ENCODE measurements at regions not wholly inside any gene's neighbourhood (a gene's known extent, or its start where the extent isn't known, plus 50 kb on each side); places are given as distances from the start of the nearest gene placed in this dataset.
"Not testable (repeated sequence)": the region's sequence is repeated elsewhere in the genome, so short reads cannot be mapped to it uniquely, and the experiment has no call there.

DNA sequence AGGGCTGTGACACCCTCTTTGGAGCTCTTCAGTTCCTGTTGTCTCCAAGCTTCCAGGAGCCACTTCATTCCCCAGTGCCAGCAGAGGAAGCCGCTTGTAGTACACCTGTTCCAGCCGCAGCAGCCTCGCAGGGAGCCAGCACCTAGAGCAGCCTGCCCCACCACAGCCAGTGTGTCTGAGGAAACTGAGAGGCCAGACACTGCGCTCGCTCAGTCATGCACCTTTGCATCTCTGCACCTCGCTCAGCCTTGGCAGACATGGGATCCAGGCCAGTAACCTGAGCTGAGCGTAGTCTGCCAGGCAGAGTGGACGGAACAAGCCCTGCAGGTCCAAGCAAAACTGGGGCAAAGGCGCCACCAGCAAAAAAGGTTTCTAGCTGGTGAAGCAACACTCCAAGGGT lies 1072.1 kb downstream of the JRKL start:
- no peak for DNase-seq

DNA sequence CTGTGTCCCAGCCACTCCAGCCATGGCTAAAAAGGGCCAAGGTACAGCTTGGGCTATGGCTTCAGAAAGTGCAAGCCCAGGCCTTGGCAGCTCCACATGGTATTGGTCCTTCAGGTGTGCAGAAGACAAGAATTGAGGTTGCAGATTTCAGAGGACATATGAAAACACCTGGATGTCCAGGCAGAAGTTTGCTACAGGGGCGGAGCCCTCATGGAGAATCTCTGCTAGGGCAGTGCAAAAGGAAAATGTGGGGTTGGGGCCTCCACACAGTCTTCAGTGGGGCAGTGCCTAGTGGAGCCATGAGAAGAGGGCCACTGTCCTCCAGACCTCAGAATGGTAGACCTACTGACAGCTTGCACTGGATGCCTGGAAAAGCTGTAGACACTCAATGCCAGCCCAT lies 1074.1 kb downstream of the JRKL start:
- DNase-seq, result no peak

DNA sequence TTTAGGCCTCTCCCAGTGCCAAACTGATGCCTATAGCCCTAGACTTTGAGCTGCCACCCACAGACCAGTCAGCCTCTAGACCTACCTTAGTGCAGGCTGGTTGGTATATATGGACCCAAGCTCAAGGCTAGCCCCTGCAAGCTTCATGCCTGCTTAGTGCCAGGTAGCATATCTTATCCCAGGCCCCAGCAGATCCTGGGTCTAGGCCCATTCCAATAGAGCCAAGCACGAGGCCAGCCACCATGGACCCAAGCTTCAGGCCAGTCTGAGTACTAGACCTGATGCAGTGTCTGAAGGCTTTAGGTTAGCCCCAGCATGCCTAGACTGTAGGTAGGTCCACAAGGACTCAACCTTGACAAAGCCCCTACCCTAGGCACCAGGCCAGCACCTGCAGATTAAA lies 1081.7 kb downstream of the JRKL start:
- DNase-seq, result no peak

DNA sequence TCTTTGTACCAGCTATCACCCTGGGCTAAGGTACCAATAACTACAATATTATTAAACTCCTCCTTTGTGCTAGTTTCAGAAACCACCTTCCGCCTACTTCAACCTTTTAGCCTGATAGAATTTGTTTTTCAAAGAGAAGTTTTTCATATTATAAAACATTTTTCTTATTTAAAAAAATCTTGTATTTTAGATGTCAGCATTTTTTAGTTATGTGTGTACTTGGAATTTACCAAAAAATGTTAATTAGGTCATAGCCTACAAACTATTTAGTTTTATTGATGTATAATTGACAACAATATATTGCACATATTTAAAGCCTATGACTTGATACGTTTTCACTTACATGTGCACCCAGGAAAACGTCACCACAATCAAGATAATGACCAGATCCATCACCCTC lies 1097.6 kb downstream of the JRKL start:
- DNase-seq, result no peak

DNA sequence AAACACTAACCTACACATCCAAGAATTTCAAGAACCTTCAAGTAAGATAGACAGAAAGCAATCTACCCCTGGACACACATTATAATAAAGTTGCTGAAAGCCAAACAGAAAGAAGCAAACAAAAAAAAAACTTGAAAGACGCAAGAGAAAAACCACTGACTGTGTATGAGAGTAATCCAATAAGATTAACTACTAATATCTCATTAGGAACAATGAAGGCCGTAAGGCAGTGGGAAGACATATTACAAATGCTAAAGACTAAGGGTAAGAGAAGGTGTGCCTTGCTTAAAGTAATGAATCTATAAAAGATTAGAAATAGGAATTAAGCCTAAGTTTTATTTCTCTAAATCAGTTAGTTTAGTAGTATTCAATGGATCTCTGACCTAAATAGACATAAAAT lies 1109.1 kb downstream of the JRKL start:
- DNase-seq, result no peak

DNA sequence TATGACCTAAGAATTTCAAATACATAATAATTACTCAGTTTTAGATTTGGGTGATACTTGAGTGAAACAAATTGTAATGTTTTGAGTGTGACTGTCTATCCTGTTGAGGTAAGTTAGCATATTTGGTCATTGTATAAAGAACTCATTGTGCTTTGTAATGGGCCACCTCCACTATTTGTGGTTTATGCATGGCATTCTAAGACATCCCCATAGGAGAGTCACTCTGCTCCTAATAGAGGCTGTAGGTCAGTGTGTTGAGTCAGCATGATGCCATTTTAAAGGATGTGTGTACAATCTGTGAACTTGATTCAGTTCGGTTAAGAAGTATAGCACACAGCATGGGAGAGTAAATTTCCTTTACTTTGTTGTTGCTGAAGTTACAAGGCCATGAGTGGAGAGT lies 1112.4 kb downstream of the JRKL start:
- DNase-seq, result no peak

DNA sequence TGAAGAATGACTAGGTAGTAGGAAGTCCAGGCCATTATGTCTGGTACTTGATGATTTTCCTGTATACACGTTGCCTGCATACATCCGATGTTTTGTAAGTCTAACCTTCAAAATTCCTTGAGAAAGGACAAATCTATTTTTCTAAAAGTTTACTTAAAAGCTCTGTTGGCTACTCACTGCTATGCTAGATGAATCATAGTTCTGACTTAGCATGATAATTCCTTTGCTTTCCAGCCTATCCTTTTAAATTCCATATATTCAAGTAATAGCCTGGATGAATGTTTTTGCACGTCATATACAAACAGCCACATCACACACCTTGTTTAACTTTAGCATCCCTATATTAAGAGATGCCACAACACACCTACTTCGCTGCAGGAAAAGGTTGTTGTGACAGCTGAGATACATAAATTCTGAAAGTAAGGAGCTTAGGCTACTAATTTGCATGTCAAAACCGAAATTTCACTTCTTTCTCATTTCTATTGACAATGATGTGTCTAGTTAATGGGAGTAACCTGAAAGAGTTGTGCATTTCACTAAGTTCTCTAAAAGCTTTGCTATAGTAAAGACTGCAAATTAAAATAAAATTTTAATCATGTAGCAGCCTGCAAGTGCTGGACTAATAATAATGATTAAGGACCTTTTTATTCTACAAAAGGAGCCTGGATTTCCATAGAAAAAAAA lies 1116.4 kb downstream of the JRKL start:
- no peak for DNase-seq

DNA sequence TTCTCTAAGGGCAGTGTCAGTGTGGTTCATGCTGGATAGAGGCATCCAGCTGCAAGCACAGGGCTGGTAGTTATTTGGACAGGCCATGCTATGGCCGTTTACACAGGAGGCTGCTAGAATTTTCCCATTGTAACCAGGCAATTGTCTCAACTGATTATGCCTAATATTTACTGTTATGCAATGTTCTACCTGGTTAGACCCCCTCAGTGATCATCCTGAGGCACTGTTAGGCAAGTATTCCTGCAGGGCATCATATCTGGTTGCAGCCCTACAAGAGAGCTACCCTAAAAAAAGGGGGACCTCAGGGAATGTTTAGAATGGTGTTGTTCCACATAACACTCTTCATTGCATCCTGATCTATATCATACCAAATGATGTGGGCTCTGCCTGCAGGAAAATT lies 1124.6 kb downstream of the JRKL start:
- no peak for DNase-seq

DNA sequence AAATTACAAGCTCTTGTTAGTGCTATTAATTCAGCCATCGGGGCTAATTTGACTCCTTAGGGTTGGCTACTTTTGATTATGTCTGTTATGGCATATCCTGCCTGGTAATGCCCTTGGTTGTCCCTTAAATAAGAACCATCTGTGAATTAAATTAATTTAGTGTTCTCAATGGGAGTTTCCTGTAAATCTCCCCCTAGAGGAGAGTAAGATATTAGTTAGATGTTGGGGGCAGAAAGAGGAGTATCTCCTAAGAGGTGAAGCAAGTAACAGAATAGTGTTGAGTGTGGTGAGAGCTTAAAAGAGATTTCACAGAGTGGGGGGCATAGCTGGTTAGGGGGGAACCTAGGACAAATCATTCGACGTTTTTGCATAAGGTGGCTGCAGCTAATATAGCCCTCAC lies 1126.9 kb downstream of the JRKL start:
- no peak for DNase-seq

DNA sequence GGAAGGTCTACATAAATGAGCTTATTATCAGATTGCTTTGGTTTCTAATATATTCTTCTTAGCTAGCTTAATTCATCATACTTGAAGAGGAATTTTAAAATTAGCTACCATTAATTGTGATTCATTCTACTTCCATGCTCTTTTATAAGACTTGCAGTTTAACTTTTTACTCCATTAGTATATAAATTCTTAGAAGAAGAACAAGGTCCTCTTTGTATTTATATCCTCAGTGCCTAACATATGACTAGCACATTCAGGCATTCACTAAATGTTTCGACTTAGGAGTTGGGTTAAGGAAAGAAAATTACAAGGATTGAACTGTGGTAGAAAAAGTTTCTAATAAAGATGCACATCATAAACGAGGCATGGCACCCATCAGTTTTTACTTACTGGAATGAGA lies 1135.5 kb downstream of the JRKL start:
- DNase-seq, result no peak

DNA sequence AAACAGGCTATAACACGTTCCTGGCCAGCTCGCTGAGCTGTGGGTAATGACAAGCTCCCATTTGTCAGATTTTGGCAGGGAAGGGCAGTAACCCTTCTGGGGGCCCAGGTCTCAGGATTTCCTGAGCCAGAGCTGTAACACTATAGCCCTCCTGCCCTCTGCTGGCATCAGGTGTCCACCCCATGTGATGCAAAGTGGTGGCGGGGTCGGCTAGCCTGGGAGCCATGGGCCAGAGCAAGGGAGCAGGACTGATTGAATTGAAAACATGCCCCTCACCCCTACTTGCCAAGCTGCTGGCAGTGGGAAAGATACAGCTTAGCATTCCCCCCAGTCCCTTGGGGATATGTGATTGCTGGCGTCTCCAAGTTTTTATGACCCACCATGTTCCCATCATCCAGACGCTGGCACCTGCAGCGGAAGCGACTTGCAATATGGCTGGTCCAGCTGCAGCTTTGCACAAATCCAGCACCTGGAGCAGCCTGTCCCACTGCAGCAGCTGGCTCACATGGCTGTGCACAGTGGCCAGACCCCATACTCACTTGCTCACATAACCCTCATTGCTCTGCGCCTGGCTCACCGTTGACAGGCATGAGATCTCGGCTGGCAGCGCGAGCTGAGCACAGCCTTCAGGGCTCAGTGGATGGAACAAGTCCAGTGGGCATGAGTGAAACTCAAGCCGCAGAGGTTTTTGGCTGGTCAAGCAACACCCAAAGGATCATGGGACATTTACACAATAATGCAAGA lies 1147.8 kb downstream of the JRKL start:
- DNase-seq, result no peak

DNA sequence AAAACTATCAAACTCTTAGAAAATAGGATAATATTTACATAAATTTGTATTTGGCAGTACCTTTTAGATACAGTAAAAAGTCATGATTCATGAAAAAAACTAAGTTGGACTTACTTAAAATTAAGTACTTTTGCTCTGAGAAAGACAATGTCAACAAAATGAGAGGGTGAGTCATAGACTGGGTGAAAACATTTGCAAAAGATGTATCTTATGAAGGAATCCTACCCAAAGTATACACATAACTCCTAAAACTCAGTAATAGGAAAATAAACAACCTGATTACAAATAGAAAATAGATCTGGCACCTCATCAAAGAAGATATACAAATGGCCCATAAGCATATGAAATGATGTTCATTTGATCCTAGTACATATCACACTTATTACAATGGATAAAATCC lies 1154.6 kb downstream of the JRKL start:
- no peak for DNase-seq

DNA sequence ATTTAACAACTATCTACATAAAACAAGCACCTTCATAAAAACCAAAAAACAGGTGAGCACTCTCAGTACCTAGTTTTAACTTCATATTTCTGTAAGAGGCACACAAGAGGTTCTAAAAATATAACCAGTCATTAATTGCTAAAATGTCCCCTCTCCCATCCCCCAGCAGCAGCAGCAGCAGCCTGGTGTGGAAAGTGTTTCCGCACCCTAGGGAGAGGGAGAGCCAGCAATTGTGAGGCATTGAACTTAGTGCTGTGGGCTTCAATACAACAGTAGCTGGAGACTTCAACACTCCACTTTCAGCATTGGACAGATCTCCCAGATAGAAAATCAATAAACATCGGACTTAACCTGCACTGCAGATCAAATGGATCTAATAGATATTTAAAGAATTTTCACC lies 1158.5 kb downstream of the JRKL start:
- DNase-seq, result no peak

DNA sequence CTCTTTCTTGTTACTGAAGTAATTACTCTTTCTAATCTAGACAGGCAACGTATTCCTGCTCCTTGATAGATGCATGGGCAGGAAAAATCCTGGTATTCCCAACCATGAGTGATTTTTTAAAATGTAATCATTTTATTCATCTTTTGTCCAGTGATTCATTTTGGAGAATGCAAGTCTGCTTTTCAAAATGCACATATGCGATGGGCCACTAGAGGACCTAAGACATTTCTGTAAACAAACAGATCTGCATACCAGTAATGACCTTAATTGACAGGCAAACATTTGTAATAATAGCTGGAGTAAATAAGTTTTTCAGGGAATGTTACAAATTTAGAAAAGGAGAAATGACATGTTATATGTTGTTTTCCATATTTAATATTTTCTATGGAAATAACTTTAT lies 1167.6 kb downstream of the JRKL start:
- no peak for DNase-seq

DNA sequence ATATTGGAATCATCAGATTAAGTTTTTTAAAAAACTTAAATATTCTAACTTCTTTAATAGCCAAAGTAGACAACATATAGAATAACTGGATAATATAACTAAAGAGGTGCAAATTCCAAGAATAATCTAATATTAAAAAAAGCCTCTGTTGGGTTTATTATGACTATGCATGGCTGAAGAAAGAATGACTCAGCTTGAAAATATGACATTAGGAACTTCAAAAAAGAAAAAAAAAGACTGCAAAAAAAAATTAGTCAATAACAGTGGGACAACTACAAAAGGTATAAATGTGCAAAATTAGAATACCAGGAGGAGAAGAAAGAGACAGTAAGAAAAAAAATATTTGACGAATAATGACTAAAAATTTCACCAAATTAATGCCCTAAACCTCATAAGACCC lies 1178.0 kb downstream of the JRKL start:
- no peak for DNase-seq

DNA sequence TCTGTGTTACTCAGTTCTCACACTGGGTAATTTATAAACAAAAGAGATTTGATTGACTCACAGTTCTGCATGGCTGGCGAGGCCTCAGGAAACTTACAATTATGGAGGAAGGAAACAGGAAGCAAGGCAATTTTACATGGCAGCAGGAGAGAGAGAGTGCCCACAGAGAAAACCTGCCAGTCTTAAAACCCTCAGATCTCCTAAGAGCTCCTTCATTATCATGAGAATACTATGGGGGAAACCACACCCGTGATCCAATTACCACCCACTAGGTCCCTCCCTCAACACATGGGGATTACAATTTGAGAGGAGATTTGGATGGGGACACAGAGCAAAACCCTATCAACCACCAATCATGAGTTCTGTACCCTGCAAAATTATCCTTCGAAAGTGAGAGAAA lies 1180.8 kb downstream of the JRKL start:
- no peak for DNase-seq

DNA sequence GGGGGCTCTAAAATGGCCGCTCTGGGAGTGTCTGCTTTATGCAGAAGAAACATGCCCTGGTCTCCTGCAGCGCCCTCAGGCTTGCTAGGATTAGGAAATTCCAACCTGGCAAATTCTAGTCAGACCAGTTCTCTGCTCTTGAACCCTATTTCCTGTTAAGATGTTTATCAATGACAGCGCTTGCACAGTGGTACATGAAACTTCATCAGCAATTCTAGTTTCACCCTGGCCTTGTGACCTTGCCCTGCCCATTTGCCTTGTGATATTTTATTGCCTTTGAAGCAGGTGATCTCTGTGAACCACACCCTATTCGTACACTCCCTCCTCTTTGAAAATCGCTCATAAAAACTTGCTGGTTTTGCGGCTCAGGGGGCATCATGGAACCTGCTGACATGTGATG lies 1184.0 kb downstream of the JRKL start:
- not testable (repeated sequence) for DNase-seq

DNA sequence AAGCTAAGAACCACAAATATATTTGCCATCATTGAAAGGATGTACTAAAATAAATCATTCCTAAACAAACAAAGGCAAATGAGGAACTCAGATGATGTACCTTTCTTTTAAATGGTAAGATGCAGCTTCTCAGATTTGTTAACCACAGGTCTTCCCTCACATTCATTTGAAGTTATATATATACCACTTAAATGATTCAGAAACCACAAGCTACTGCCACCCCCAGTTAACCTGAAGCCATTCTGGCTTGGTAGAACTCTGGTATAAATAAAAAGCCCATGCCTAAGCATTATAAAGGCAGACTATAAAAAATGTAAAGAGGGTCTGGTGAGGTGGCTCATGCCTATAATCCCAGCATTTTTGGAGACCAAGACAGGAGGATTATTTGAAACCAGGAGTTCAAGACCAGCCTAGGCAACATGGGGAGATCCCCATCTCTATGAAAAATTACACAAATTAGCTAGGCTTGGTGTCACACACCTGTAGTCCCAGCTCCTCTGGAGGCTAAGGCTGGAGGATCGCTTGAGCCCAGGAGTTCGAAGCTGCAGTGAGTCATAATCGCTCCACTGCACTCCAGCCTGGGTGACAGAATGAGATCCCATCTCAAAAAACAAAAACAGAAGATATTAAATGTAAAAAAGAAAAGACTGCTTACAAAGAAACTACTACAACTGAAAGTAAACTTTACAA lies 1185.3 kb downstream of the JRKL start:
- no peak for DNase-seq

DNA sequence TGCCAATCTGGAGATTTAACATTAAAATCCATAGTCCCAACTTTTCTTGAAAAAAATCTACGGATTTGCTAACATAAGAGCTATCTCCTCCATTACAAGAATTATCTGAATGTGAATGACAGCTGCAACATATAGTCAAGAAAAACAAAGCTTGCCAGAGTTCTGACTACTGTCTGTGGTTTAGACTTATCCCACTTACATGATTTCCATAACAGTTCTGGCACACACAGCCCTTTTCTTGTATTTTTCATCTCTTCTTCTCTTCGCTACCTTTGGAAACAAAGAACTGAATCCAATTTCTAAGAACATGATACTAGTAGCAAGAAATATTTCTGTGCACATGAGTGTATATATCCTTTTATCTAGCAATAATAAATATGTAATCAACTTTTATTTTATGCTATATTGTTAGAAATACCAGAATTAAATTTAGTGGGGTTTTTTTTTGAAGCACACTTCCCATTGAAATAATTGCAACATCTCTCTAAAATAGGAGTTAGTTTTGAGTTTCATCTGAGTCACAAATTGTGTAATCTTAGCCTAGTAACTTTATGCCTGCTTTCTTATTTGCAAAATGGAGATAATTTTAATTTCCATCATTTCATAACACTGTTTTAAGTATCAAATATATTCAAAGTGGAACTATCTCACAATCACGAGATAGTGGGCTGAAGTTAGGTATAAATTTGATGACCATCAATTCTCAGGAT lies 1217.6 kb downstream of the JRKL start:
- DNase-seq, result no peak

DNA sequence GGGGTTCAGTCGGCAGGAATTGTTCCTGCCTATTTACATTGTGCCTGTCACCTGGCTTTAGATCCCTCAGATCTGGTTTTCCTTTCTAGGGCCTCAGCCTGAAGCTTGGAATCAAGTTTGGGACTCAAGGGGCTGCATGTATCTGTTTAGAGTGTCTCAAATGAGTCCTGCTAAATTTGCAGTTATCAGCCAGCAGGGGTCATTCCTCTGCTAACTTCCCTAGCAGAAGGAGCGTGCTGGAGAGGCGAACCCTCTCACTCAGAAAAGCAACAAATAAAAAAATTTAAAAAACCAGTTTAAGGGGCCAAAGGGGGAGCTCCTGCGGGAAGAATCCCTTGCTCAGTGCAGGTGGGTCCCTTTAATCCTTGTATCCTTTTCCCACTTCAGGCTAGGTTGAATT lies 1220.2 kb downstream of the JRKL start:
- DNase-seq, result no peak

DNA sequence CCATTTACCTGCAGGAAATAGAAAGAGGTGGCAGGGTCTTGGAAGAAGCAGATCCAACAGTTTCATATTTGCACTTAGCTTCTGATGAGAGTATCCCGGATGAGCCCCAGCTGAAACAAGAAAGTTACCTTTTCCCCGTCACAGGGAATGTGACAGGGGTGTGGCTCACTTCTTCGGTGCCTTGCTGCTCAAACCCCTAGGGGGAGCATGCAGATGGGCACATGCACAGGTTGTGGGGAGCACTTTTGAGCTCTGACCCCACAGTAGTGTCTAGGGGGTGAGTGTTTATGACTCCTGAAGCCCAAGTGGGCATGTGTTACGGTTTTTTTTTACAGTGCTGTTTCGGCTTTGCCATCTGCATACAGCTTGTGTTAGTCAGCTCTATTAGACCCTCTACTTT lies 1221.0 kb downstream of the JRKL start:
- DNase-seq, result no peak

DNA sequence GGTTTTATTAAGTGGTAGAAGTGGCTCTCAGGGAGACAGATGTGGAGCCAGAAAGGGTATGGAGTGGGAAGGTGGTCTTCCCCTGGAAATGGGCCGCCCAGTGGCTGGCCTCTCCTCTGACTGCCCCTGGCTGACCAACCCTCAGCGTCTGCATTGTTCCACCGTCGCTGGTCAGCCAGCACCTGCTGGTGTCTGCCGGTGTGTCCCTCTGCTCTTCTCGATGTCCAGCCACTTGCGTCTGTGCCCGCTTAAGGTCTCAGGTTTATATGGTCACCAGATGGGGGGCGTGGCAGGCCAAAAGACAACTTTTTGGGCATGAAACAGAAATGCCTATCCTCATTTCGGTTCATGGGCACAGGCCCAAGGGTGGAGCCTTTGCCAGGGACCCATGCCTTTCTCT lies 1221.5 kb downstream of the JRKL start:
- DNase-seq, result no peak

DNA sequence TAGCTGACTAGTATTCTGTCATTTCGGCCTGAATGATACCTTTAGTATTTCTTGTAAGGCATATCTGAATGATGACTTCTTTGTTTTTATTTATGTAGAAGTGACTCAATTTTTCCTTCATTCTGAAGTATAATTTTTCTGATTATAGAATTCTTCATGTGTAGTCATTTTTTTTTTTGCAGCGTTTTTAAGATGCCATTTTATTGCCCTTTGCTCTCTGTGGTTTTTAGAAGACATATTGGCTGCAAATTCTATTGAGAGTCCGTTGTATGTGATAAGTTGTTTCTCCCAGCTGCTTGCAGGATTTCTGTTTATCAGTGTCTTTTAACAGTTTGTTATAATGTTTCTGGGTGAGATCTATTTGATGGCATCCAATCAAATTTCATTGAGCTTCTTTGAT lies 1224.8 kb downstream of the JRKL start:
- no peak for DNase-seq

DNA sequence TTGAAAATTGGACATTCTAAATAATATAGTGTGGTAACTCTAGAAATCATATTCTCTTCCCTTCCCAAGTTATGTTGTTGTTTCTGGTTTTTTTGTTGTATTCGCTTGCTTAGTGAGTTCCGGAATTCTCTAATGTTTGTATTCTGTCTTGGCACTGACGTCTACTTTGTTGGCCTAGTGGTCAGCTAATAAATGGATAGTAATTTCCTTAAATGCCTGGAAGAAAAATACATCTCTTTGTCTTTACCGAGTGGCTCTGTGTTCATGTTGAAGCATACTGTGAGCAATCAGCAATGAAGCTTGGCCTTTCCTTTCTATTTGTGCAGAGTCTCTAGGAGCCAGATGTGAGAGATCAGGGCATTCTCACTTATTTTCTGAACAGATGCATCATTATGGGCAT lies 1225.7 kb downstream of the JRKL start:
- no peak for DNase-seq

Measured in NCI-H1694 treated with DMSO at 0.1 percent for 48 hours (cell line).